Parathyroid adenoma (tissue), 2 donors: ENCODE measurements at regions not wholly inside any gene's neighbourhood (a gene's known extent, or its start where the extent isn't known, plus 50 kb on each side); places are given as distances from the start of the nearest gene placed in this dataset.

Experiments
- H2AFZ ChIP-seq: fragments of 300-600 bp; sonication (generic); one replicate; pipeline ENCODE4 v1.7.0; 2017; ENCODE audit warnings: antibody characterized with exemption, mild to moderate bottlenecking
- H3K27ac ChIP-seq: fragments of 300-600 bp; sonication (generic); one replicate; pipeline ENCODE4 v1.7.0; 2017
- H3K27me3 ChIP-seq: fragments of 300-600 bp; sonication (generic); one replicate; pipeline ENCODE4 v1.7.0; 2017; ENCODE audit warnings: low read length; ENCODE audit not compliant: control insufficient read depth, insufficient read depth
- H3K36me3 ChIP-seq: fragments of 300-600 bp; sonication (generic); one replicate; pipeline ENCODE4 v1.7.0; 2017; ENCODE audit warnings: low read length; ENCODE audit not compliant: control insufficient read depth, insufficient read depth
- H3K4me1 ChIP-seq: fragments of 300-600 bp; sonication (generic); one replicate; pipeline ENCODE4 v1.7.0; 2017; ENCODE audit warnings: control low read depth
- H3K4me2 ChIP-seq: fragments of 300-600 bp; sonication (generic); one replicate; pipeline ENCODE4 v1.7.0; 2017; ENCODE audit warnings: low read length
- H3K4me3 ChIP-seq: fragments of 300-600 bp; sonication (generic); one replicate; pipeline ENCODE4 v1.7.0; 2017; ENCODE audit warnings: low read depth, low read length
- H3K79me2 ChIP-seq: fragments of 300-600 bp; sonication (generic); one replicate; pipeline ENCODE4 v1.7.0; 2017; ENCODE audit warnings: control low read depth
- H3K9ac ChIP-seq: fragments of 300-600 bp; sonication (generic); one replicate; pipeline ENCODE4 v1.7.0; 2017; ENCODE audit warnings: mild to moderate bottlenecking
- H3K9me3 ChIP-seq: fragments of 300-600 bp; sonication (generic); one replicate; pipeline ENCODE4 v1.7.0; 2017; ENCODE audit warnings: low read length; ENCODE audit not compliant: control insufficient read depth
- TF ChIP-seq, protein P1 (sequence below): fragments of 300-600 bp; sonication (generic); IDR thresholded peaks from one replicate; pipeline ENCODE4 v1.7.0; 2017; ENCODE audit warnings: antibody characterized with exemption, mild to moderate bottlenecking
- donor health status: primary hyperparathyroidism.

DNA sequence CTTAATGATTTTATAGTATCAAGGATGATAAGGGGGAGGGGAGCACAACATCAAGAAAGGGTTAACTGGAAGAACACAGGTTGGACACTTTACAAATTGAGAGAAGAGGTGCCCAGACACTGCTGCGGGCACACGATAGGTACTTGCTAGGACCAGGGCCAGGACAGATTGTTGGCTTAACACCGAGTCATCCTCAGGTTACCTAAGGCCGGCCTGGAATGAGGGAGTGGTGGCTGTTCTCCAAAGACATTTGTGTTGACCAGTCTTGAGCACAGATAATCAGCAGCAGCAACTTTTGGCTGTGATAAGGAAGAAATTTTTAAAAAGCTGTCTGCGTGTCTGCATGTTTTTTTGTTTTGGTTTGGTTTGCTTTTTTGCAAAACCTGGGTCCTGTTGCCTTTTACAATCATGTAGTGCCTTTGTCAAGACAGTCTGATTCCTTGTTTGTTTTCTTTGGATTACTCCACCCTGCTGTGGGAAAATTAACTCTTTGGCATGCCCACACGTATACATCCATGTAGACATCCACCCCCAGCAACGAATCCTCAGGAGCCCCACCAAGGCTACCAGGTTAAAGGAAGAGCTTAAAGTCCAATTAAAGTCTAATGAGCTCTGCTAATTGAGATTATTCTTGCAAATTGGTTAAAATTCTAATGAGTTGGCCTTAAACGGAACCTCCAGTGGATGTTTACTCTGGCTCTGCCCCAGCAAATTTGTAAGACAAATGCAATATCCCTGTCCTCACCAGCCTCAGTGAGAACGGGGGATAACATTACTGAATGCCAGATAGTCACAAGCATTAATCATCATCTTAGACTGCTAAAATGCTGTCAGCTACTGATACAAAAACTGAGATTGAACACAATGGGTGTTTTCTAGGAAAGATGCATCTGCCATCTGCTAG lies 382.3 kb downstream of the ACTL7B start:
- no peaks in the 10 kb centered on the region for H3K4me1 ChIP-seq

DNA sequence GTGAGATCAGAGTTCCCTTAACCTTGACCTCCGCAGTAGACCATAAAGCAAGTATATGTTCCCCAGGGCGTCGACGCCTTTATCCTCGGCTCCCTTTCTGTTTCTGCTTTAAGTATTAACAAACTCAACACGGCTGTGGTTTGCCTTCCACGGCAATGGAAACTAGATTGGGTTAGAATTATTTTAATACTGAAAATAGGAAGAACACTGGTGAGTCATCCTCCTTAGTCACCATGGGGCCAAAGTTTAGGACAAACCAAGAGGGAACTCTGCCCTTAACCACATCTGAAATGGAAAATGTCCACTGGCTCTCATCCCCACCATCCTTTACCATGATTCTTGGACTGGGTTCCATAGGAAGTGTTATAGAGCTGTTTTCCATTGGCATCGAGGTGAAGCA lies 386.1 kb downstream of the ACTL7B start:
- TF ChIP-seq, protein P1, sequence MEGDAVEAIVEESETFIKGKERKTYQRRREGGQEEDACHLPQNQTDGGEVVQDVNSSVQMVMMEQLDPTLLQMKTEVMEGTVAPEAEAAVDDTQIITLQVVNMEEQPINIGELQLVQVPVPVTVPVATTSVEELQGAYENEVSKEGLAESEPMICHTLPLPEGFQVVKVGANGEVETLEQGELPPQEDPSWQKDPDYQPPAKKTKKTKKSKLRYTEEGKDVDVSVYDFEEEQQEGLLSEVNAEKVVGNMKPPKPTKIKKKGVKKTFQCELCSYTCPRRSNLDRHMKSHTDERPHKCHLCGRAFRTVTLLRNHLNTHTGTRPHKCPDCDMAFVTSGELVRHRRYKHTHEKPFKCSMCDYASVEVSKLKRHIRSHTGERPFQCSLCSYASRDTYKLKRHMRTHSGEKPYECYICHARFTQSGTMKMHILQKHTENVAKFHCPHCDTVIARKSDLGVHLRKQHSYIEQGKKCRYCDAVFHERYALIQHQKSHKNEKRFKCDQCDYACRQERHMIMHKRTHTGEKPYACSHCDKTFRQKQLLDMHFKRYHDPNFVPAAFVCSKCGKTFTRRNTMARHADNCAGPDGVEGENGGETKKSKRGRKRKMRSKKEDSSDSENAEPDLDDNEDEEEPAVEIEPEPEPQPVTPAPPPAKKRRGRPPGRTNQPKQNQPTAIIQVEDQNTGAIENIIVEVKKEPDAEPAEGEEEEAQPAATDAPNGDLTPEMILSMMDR: no peak
- Histone ChIP-seq H3K4me3 (no peak overlapping the region), H2AFZ (no peak overlapping the region), H3K9me3 (no peaks in the 10 kb centered on the region), H3K27ac (no peak overlapping the region), H3K79me2 (no peaks in the 10 kb centered on the region), H3K27me3 (no peaks in the 10 kb centered on the region), H3K4me2 (no peak overlapping the region), H3K4me1 (no peaks in the 10 kb centered on the region), H3K9ac (no peak overlapping the region), H3K36me3 (no peaks in the 10 kb centered on the region)

More for the DNA sequence above, 382.3 kb downstream of the ACTL7B start:
- Histone ChIP-seq H2AFZ (no peak overlapping the region), H3K4me3 (no peak overlapping the region), H3K36me3 (no peaks in the 10 kb centered on the region), H3K4me2 (no peak overlapping the region), H3K9me3 (no peaks in the 10 kb centered on the region), H3K79me2 (no peaks in the 10 kb centered on the region), H3K27me3 (peaks cover 3% of the 10 kb centered on the region), H3K27ac (no peak overlapping the region), H3K9ac (no peak overlapping the region)
- TF ChIP-seq, protein P1: no peak

DNA sequence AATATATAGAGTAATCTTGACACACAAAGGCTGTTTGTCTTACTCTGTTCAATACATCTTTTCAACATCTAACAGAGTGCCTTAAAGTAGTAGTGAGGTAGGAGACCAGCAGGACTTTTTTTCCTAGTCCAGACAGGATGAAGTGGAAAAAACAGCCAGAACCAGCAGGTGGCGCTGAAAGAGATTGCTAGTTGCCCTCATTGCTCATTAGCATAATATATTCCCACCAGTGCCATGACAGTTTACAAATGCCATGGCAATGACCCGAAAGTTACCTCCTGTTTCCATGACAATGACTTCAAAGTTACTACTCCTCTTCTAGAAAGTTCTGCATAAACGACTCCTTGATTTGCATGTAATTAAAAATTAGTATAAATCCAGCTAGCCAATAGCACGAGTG lies 387.4 kb downstream of the ACTL7B start:
- Histone ChIP-seq H3K36me3 (no peaks in the 10 kb centered on the region), H3K4me2 (no peak overlapping the region), H3K4me3 (no peak overlapping the region), H3K9ac (no peak overlapping the region), H3K27ac (no peak overlapping the region), H2AFZ (no peak overlapping the region), H3K79me2 (no peaks in the 10 kb centered on the region), H3K4me1 (no peaks in the 10 kb centered on the region), H3K9me3 (no peaks in the 10 kb centered on the region), H3K27me3 (no peaks in the 10 kb centered on the region)
- TF ChIP-seq, protein P1: no peak

DNA sequence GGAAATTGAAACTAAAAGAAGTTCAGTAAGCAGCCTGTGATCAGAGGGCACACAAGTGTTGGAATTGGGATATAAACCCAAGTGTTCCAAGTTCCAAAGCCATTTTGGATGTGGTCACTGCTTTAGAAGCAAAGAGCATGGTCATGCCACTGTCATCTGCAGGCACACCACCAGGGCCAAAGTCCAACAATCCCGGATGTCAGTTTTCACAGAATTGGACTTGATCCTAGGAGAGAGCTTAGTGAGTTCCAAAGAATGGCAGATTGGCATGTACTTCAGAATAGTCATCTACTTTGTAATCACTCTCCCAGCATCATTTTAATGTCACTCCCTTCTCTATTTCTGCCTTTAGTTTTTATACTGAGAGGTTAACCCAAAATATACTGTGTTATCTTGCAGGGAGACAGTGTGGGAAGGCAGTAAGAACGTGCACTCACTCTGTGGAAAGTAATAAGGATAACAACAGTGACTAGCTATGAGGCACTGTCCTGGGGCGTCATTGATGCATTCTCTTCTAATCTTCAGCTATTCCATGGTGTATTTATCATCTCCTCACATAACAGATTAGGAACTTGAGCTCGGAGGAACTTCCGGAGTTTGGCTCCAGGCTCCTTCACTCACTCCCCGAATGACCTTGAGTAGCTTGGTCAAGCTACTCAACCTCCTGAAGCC lies 388.0 kb downstream of the ACTL7B start:
- no peaks in the 10 kb centered on the region for H3K36me3 ChIP-seq
- H3K4me2 ChIP-seq: no peak overlapping the region
- H3K27ac ChIP-seq: no peak overlapping the region
- no peak overlapping the region for H3K4me3 ChIP-seq
- H3K79me2 ChIP-seq: no peaks in the 10 kb centered on the region
- no peak overlapping the region for H2AFZ ChIP-seq
- no peaks in the 10 kb centered on the region for H3K4me1 ChIP-seq
- TF ChIP-seq, protein P1: no peak
- no peaks in the 10 kb centered on the region for H3K9me3 ChIP-seq
- no peaks in the 10 kb centered on the region for H3K27me3 ChIP-seq
- no peak overlapping the region for H3K9ac ChIP-seq
